HUDEP-2 (cell line): ENCODE measurements at regions not wholly inside any gene's neighbourhood (a gene's known extent, or its start where the extent isn't known, plus 50 kb on each side); places are given as distances from the start of the nearest gene placed in this dataset.
"Not testable (repeated sequence)": the region's sequence is repeated elsewhere in the genome, so short reads cannot be mapped to it uniquely, and the experiment has no call there.

ENCODE experiments used
- DNase-seq, 76 experiments: peaks; one replicate each; lab custom pipeline; 2025; ENCODE audit not compliant: unreplicated experiment in 76 of 76; lab: John Stamatoyannopoulos, UW

GRCh38 chr13:79997244-79997643, 343.7 kb downstream of the SPRY2 start:
- DNase-seq, result no peak

DNA sequence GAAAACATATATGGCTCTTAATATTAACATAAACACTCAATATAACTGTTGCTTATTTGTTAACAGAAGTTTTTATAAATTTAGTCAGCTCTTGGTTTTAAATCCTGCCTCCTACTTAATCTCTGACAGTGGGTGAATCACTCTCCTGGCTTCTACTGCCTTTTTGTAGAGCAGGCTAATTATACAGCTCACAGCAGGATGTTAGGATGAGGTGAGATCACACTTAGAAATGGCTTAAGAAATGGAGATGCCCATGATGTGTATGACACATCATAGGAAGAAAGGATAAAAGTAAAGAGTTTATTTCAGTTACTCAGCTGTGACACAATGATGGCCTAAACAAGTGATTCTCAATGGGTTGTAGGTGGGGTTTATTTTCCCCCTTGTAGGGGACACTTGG, 345.6 kb downstream of the SPRY2 start:
- no peak for DNase-seq

DNA sequence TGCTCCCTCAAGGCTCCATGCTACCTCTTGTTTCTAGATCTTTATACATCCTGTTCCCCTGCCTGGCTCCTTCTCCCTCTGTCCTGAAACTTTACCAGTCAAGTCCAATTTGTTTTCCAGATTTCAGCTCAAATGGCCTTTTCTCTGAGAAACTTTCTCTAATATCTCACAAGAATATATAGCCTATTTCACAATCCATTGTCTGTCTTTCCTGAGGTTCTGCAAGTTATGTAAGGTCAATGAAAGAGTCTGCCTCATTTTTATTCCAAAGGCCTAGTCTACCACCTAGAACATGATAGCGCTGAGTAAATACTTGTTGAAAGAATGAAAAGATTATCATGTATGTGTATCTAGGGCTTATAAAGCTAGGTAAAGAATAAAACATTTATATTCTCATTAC, 348.8 kb downstream of the SPRY2 start:
- no peak for DNase-seq

GRCh38 chr13:79990048-79990447, 350.9 kb downstream of the SPRY2 start:
- DNase-seq, result no peak

GRCh38 chr13:79989217-79989661, 351.7 kb downstream of the SPRY2 start:
- DNase-seq, result no peak

GRCh38 chr13:79988573-79988972, 352.4 kb downstream of the SPRY2 start:
- no peak for DNase-seq

DNA sequence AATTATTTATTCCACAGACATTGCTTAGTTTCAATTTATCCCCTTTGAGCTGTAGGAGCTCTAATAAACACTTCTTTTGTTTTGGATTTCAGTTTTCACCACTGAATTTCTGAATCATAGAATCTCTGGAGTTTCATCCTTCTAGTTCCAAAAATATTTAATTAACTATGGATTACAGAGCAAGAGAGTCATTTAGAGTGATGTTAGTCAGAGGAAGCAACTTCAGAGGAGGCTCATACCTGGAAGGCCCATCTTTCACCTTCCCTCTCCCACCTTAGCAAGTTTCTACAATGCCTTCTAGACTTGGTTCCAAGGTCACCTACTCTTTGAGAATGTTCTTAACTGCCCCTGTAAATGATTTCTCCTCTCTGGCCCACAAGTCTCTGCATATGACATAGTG, 353.2 kb downstream of the SPRY2 start:
- DNase-seq, result no peak

GRCh38 chr13:79987323-79987722, 353.6 kb downstream of the SPRY2 start:
- DNase-seq, result no peak

DNA sequence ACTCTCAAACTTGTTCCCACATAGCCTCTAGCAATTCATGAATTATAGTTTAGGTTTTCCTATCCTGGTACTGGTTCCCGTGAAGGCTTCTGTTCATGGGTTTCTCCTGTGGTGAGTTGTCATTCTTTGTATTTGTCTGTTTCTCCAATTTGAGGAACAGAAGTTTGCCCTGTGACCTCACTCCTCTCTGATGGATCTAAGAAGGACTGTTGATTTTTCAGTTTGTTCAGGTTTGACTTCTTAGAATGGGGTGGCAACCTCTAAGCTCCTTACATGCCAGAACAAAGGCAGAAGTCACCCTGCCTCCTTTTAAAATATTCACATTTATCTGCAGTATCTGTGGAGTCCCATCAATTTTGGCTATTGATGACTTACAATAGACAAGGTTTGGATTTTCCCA, 354.0 kb downstream of the SPRY2 start:
- DNase-seq, result no peak

DNA sequence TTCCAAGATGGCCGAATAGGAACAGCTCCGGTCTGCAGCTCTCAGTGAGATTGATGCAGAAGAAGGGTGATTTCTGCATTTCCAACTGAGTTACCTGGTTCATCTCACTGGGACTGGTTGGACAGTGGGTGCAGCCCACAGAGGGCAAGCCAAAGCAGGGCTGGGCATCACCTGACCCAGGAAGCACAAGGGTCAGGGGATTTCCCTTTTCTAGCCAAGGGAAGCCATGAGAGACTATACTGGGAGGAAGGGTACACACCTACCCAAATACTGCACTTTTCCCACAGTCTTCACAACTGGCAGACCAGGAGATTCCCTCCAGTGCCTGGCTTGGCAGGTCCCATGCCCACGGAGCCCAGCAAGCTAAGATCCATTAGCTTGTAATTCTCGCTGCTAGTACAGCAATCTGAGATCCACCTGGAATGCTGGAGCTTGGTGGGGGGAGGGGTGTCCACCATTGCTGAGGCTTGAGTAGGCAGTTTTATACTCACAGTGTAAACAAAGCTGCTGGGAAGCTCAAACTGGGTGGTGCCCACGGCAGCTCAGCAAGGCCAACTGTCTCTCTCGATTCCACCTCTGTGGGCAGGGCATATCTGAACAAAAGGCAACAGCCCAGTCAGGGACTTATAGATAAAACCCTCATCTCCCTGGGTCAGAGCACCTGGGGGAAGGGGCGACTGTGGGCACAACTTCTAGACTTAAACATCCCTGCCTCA, 365.8 kb downstream of the SPRY2 start:
- not testable (repeated sequence) for DNase-seq

DNA sequence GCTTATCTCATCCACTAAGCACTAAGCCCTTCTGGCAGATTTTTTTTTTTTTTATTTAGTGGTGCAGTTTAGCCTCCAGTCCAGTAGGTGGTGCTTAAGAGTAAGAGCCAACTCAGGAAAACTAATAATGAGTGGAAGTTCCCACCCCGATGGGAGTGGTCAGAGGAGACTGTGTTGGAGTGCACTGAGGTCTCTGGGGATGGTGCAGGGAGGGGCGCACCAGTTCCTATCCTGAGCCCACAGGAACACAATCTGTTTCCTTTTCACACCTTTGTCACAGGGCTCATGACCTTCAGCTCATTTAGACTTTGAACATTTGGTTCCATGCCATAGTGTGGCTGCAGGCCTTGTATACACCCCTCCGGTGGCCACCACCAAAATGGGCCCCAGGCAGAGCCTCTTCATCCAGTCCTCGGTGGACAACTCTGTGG, 367.4 kb downstream of the SPRY2 start:
- DNase-seq, result peak in 7 of 76 experiments; percentile 0 to 12 (median 2)

DNA sequence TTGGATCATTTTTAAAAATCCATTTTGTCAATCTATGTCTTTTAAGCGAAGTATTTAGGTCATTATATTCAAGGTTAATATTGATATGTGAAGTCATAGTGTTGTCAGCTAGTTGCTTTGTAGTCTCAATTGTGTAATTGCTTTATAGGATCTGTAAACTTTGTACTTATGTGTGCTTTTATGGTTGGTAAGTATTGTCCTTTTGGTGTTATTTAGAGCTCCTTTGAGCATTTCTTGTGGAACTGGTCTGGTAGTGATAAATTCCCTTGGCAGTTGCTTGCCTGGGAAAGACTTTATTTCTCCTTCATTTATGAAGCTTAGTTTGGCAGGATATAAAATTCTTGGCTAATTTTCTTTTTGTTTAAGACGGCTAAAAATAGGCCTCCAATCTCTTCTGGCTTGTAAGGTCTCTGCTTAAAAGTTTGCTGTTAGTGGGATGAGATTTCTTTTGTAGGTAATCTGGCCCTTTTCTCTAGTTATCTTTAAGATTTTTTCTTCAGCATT, 368.8 kb downstream of the SPRY2 start:
- no peak for DNase-seq

DNA sequence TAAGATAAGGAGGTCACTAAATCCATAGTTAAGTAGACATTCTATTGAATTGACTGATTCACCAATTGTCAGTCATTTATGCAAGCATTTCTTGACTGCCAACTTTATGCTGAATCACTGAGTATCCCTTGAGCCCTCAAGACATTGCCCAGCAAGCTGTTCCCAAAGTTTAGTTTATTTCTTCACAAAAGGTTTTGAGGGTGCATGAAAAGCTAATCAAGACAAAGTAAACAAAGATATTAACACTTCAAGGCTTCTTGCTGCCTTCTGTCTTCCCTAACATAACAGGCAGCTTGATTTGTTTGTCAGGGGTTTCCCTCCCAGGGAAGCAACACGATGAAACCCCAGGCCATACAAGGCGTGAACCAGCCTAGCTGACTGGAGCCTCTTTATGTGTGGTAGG, 374.4 kb downstream of the SPRY2 start:
- DNase-seq, result no peak

DNA sequence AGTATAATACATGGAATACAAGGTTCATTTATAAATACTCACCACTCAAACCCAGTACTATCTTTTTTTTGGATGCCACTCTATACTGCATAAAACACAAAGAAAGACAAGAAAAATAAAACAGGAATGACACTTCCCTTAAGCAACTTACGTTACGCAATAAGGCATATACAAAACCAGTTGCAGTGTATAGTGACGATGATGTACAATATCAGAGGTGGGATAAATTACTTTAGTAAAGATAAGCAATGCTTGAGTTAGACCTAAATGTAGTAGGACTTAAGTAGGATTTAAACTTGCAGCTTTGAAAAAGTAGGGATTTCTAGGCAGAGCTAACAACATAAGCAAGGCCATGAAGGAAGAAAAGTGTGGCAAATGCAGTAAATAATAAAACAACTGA, 374.9 kb downstream of the SPRY2 start:
- DNase-seq, result no peak

GRCh38 chr13:79946556-79946955, 394.4 kb downstream of the SPRY2 start:
- DNase-seq, result no peak

- DNase-seq, result no peak
These were observed 397.4 kb downstream of the SPRY2 start for GRCh38 chr13:79943346-79944023.

DNA sequence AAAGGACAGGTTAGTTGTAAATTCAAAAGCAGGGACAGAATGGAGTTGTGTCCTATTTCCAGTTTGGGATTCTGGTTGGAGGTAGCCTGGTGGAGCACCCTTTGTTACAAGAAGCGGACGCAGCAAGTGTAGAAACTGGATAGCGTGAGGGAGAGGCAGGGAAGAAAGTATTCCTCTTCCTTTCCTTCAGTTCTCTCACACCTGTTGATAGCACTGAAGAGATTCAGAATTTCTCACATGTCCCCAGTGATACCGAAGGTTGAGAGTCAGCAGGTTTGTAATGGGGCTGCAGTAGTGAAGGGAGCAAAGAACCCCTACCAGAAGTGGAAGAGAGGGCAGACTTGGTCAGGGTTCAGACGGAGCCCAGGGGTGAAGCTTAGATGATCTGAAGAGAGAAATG, 399.2 kb downstream of the SPRY2 start:
- DNase-seq, result no peak

DNA sequence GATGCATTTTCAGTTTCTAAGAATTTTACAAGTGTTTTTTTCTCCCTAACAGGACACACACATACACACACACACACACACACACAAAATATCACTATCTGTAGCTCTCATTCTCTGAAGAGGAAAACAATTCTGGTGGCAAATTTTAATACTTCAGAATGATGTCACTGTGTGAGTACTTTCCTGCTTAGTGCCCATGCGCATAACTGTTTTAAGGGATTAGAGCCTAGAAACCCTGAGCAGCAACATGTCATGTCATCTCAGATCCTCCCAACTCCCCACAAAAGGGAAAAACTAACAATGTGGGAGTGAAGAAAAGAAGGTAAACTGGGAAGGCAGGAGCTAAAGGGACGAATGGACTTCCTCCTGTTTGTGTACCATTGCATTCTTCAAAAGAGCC, 401.2 kb downstream of the SPRY2 start:
- no peak for DNase-seq

- no peak for DNase-seq
These were observed 403.1 kb downstream of the SPRY2 start for GRCh38 chr13:79937771-79938216.

DNA sequence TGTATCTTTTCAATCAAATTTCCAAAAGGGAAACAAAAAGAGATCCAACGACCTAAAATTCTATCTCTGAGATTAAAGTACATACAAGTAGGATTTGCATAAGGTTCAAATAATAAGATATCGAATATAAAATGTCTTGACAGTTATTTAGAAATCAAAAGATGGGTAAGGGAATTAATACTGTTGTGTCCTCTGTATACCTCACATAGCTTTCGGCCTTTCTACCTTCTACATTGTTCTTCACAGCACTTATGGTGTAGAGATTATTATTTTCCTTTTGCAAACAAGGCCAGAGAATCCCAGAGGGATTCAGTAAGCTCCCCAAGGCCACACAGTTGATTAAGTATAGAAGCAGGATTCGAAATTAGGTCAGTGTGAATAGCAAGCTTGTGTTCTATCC, 403.6 kb downstream of the SPRY2 start:
- DNase-seq, result no peak

GRCh38 chr13:79936368-79937136, 404.4 kb downstream of the SPRY2 start:
- DNase-seq, result no peak
